GM12891 (cell line): ENCODE measurements at regions not wholly inside any gene's neighbourhood (a gene's known extent, or its start where the extent isn't known, plus 50 kb on each side); places are given as distances from the start of the nearest gene placed in this dataset.

ENCODE experiments used
- PAX5 ChIP-seq: IDR thresholded peaks from 2 replicates; pipeline ENCODE4 v1.6.1; 2011; ENCODE audit warnings: low read length, moderate library complexity, mild to moderate bottlenecking; ENCODE audit not compliant: insufficient read depth, severe bottlenecking
- POLR2A ChIP-seq: IDR thresholded peaks from 2 replicates; pipeline ENCODE4 v1.6.1; 2011; ENCODE audit warnings: low read depth, low read length, control low read depth
- POLR2AphosphoS5 ChIP-seq: IDR thresholded peaks from 2 replicates; pipeline ENCODE4 v1.6.1; 2011; ENCODE audit warnings: low read depth, low read length, control low read depth
- SPI1 ChIP-seq: IDR thresholded peaks from 2 replicates; pipeline ENCODE4 v1.6.1; 2011; ENCODE audit warnings: low read depth, low read length, control low read depth
- TAF1 ChIP-seq: IDR thresholded peaks from 2 replicates; pipeline ENCODE4 v1.6.1; 2011; ENCODE audit warnings: low read depth, low read length, control low read depth

DNA sequence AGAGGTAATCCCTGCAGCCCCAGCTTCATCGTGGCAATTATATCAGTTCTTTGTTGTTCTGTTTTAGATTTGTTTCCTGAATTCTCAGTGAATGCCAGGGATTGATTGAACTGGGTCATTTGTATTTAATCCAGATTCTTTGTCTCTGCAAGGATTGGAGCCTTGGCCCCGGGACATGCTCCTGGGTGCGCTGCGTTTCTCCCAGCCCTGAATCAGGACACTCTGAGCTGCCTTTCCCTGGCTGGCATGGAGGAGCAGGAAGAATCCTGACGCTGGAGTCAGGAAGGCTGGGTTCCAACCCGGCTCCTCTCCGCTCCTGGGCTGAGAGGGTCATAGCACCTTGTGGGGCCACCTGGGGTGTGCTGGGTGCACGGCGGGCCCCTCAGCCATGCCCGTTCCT lies 545.6 kb downstream of the QKI start:
- TF ChIP-seq POLR2A, result no peak
- TF ChIP-seq POLR2AphosphoS5, result no peak
- no peak for TF ChIP-seq SPI1
- no peak for TF ChIP-seq PAX5
- no peak for TF ChIP-seq TAF1
